GM12872 (cell line): ENCODE measurements at regions not wholly inside any gene's neighbourhood (a gene's known extent, or its start where the extent isn't known, plus 50 kb on each side); places are given as distances from the start of the nearest gene placed in this dataset.

Experiments
- TF ChIP-seq, protein P1 (sequence below): IDR thresholded peaks from 3 replicates; pipeline ENCODE4 v1.5.1; 2011; ENCODE audit warnings: low read depth, mild to moderate bottlenecking, low read length, moderate library complexity; ENCODE audit not compliant: insufficient read depth

DNA sequence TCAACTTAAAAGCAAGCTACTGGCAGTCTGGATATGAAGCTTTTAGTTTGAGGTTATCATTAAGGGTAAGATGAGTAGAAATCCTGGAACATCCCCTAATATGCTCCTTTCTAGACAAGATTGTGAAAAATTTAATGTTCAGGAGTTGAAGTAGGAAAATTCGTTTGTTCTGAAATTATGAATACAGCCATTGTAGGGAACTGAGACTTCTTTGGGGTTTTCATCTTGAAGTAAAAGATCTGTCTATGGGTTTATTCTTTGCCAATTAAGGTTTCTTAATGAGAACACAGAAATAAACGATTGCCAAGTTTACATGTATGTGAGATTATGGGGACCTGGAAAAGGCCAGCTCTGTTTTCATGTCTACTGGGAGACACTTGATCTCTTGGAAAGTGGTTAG is 225.6 kb upstream of the MOCS1 start:
- TF ChIP-seq, protein P1, sequence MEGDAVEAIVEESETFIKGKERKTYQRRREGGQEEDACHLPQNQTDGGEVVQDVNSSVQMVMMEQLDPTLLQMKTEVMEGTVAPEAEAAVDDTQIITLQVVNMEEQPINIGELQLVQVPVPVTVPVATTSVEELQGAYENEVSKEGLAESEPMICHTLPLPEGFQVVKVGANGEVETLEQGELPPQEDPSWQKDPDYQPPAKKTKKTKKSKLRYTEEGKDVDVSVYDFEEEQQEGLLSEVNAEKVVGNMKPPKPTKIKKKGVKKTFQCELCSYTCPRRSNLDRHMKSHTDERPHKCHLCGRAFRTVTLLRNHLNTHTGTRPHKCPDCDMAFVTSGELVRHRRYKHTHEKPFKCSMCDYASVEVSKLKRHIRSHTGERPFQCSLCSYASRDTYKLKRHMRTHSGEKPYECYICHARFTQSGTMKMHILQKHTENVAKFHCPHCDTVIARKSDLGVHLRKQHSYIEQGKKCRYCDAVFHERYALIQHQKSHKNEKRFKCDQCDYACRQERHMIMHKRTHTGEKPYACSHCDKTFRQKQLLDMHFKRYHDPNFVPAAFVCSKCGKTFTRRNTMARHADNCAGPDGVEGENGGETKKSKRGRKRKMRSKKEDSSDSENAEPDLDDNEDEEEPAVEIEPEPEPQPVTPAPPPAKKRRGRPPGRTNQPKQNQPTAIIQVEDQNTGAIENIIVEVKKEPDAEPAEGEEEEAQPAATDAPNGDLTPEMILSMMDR = no peak

DNA sequence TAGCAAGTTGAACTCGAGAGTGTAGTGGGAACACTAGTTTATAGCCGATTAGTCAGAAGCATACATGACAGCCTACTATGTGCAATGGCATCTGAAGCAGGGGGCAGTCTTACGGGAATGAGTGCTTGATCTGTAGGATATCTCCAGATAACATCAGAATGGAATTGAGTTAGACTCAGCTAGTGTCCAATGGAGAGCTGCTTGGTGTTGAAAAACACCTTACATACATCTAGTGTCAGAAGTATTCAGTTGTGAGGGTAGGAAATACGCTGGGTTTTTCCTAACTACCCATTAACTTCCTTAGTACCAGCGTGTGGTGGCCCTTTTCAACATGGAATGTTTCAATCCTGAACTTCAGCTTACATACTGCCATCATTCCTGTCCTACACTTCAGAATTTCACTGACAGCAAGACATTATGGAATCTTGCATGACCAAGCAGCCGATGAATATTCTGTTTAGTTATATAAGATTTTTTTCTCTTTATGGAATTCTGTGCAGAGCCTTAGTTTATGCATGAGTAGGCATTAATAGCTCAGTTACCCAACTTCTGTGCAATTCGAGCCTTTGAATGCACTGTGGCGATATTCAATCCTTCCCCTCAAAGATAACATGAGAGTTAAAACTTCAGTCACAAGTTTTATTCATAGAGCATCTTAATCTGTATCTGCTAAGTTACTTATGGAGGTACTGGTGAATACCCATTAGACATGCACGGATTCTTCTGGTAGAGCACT is 218.6 kb upstream of the MOCS1 start:
- TF ChIP-seq, protein P1 = no peak

DNA sequence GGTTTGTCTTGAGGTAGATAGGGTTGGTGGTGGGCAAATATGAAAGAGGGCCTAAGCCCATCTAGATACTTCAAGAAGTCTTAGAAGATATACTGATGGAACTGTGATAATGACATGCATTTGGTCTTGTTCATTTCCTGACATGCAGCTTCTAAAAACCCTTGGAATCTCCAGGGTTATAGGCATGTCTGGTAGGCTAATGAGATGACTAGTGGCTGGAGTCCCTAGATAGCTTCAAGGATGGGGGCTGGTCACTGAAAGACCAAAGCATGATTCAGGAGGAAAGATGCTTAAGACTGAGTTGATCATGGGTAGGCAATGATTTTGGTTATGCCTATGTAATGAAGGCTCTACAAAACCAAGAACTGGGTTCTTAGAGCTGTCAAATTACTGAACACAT is 217.9 kb upstream of the MOCS1 start:
- TF ChIP-seq, protein P1 = no peak

DNA sequence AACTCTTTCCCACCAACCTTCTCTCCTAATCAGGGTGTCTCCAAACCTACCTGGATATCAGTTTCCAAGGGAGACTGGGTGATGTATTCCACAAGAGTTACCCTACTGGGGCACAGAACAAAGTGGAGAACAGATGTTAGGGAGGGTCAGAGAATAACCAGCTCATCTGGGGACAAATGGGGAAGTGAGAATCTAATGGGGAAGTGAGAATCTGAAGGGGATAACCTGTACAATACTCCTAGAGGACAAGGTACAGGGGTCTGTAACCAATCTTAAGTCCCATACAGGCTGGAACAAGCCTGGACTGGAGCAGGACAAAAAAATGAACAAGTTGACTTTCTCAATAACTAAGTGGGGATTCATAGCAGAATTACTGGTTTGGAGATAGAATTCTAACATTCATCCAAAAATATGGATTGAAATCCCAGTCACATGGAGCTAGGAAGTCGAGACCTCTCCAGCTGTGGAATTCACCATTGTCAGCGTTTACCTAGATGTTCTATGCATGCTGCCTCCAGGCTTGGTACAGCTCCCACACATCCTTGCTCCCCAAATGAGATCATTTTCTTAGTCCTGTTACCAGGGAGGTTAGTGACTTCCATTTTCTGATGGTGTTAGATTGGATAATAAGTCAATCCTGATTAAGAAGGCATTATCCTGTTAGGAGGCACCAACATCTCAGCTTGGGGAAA is 214.8 kb upstream of the MOCS1 start:
- TF ChIP-seq, protein P1 = no peak

DNA sequence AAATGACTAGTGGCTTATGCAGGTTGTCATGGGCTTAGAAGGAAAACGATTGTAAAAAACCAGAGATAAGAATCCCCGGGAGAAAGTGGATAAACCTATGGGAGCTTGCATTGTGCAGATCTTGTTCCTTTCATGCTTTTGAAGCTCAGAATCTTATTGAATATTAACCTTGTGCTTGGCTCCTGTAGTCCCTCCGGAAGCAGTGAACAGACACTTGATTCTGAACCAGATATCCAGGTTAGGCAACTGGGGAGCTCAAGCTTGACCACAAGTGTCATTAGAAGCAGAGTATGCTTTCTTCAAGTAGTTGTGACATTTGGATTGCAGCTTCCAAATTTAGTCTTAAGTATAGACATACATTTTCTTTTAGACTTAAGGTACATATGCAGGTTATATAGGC is 212.6 kb upstream of the MOCS1 start:
- TF ChIP-seq, protein P1 = no peak

DNA sequence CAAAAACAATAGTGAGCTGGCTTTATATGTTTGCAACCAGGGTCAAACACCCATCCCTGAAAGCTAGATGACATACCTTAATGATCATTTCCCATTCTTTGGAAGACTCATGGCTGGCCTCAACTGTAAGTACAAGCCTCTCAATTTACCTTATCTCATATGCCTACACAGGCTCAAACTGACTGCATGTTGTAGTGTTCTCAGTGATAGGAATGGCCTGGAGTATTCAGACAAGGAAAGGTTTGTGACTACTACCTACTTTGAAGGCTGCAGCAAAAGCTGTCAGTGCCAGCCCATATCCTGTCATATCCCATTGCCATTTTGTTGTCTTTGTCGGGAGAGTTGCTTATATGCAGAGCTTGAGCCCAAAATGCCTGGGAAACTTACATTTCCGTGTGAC is 205.2 kb upstream of the MOCS1 start:
- TF ChIP-seq, protein P1 = no peak

DNA sequence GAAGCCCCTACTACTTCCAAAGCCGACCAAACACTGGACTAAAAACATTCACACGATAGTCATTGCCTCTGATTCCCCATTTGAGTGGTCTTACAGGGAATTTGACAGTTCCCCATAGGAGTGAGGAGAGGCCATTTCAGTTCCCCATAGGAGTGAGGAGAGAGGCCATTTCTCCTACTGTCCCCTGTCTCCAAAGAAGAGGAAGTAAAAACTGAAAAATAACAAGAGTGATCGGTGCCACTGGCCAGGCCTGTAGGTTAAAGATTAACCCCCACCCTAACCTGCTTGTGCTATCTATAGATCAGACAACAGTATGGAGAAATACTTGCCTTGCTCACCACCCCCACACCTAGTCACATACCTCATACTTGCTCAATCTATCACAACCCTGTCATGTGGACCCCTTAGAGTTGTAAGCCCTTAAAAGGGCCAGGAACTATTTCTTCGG is 204.0 kb upstream of the MOCS1 start:
- TF ChIP-seq, protein P1 = no peak
